Ishikawa (cell line): ENCODE measurements at regions not wholly inside any gene's neighbourhood (a gene's known extent, or its start where the extent isn't known, plus 50 kb on each side); places are given as distances from the start of the nearest gene placed in this dataset.

Source experiments
- CREB1 ChIP-seq: IDR thresholded peaks from 2 replicates; pipeline ENCODE4 v1.6.1; 2012; ENCODE audit warnings: low read depth
- EGR1 ChIP-seq: IDR thresholded peaks from 2 replicates; pipeline ENCODE4 v1.6.1; 2012
- EP300 ChIP-seq: IDR thresholded peaks from 2 replicates; pipeline ENCODE4 v1.6.1; 2012; ENCODE audit warnings: borderline replicate concordance

DNA sequence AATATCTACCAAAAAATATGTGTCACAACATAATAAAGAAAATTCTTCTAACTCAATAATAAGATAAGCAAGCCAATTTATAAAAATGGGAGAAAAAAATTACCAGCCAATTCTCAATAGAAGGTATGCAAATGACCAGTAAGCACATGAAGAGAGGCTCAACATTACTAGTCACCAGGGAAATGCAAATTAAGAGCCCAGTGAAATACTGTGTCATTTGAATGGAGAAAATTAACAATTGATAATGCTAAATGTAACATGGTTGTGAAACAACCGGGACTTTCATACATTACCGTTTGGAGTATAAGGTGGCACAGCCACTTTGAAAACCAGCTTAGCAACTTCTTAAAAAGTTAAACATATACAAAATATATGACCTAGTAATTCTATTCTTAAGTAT, 460.7 kb downstream of the IGSF11 start:
- TF ChIP-seq EP300 (no peak), CREB1 (no peak), EGR1 (no peak)
